GM21576 (cell line): ENCODE measurements at regions not wholly inside any gene's neighbourhood (a gene's known extent, or its start where the extent isn't known, plus 50 kb on each side); places are given as distances from the start of the nearest gene placed in this dataset.

Experiments used
- ATAC-seq: cut with Tn5 transposase; IDR thresholded peaks from one replicate; pipeline ENCODE4 v1.9.1; 2021; ENCODE audit warnings: mild to moderate bottlenecking, moderate library complexity; ENCODE audit not compliant: unreplicated experiment

DNA sequence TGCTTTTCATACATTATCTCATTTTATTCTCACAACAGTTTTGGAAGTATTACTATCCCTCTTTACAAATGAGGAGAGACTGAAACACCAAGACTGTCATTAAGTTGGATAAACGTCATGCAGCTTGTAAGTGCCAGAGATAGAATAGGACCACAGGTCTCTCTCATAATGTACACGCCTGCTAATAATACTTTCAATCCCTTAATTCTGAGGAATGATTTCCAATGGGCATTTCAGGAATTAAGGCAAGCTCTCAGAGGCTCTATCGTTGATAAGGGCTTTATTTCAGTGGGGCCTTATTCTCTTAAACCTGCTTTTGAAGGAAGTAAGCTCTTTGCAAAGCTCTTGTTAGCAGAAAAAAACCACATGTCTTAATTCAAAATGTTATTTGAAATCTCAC lies 229.1 kb downstream of the NFKBIZ start:
- ATAC-seq = no peak

DNA sequence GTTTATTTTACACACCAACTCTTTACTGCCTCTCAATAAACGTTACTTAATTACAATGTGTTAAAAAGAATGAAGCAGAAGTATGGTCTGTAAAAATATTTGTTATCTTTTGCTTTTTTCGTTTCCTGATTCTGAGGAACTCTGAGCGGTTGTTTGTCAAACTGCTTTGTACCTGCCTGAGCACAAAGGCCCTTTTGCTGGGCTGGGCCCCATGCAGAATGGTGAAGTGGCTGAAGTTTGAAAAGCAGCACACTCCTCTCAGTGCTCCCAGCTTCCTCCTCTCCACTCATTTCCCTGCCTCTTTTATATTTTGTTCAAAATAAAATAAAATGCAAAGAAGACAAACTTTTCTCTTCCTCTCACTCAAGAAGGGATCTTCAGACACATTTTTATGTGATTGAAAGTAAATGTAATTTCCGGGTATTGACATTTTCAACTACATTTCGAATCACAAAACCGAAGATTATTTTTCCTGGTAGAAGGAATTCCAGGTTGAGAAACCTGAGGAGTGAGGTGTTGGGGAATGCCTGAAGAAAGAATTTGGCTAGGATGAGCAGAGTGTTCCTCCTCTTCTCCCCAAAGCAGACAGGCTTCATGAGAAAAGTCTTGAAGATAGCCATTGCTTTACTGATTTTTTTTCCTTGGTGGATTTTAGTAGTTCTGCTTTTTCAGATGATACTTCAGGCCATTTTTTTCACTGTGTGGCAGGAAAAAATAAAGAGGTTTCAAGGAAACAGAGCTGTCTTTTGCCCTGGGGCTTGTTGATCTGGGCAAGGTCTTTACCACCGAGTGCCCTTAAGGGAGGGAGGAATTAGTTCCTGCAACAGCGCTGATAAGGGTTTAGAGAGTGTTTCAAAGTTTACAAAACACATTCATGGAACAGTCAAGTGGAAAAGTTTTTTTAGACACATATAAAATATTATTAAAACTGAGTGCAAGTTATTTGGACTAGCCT lies 229.8 kb downstream of the NFKBIZ start:
- no peak for ATAC-seq

DNA sequence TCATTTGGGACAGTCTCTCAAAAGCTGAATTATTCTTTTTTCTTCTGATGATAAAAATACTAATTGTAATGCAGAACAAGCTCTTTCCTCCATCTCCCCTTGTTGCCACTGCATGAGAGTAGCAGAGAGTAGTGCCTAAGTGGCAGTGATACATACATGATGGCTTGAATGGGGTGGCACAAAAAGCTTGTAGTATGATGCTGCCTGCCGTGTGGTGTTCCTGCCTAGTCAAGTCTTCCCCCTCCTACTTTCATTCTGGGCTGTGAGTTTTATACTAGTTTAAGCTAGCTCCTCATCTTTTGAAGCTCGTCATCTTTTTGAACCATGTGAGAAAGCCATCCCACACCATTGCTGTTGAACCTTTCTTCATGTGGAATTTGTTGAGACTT lies 230.5 kb downstream of the NFKBIZ start:
- no peak for ATAC-seq

- ATAC-seq = no peak
Observed at GRCh38 chr3:102081572-102082289, 232.4 kb downstream of the NFKBIZ start.

GRCh38 chr3:102083473-102083872 lies 234.2 kb downstream of the NFKBIZ start:
- no peak for ATAC-seq

DNA sequence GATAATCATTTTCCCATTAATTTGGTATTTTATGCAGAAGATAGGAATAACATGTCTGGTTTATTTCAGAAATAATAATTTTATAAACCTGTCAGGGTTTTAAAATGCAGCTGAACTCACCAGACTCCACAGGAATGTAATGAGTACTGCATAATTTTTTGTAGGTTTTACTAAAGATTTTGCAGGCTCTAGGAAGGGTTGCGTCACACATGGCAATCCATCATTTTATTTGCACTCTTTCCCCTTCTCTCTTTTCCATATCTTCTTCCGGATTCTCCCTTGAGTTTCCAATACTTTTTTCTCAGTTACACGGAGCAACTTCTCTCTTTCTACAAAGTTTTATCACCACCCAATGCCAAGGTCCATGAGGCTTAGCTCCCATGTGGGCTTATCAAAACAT lies 234.7 kb downstream of the NFKBIZ start:
- ATAC-seq = no peak

GRCh38 chr3:102084704-102085103 lies 235.4 kb downstream of the NFKBIZ start:
- ATAC-seq = no peak

DNA sequence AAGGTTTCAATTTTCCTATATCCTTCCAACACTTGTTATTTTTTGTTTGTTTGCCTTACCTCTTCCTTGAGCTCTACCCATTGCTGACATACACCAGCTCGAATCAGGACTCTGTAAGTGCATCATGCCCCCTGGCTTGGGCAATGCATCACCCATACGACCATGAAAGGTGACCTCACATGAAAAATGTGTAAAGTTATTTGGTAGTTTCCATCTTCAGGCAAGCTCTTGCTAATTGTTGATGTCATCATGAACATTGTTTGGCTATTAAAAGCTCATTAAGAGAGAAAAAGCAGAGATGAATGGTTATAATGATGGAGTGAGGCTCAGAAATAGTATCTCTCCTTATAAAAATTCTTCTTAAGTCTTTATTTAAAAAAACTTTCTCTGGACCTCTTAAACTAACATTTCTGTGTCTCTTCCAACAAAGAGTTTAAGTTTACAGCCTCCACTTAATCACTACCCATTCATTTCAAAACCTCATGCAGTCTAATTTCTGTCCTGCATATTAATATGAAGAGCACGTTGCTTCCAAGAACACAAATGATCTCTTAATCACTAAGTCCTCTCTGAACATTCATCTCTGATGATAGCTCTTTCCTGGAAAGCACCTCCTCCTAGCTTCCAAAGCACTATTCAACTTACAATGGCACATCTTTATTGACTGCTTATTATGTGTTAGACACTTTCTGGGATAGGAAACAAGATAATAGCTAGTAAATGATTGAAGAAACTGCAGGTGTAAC lies 236.3 kb downstream of the NFKBIZ start:
- ATAC-seq = no peak

DNA sequence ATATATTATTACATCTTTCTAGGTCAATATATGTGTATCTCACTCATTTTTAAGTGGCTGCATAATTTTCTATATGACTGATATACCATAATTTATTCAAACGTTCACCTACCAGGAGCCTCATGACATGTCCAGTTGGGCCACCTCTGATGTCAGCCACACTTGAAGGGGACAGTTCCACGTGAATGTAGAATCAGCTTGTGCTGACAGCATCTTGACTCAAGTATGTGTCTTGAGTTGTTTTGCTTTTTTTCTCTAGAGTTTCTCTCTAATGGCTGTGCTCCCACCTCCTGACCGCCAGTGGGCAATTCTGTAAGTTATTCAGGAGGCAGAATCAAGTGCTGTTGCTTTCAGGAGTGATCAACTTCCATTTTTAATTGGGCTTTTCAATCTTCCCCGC lies 237.9 kb downstream of the NFKBIZ start:
- no peak for ATAC-seq

DNA sequence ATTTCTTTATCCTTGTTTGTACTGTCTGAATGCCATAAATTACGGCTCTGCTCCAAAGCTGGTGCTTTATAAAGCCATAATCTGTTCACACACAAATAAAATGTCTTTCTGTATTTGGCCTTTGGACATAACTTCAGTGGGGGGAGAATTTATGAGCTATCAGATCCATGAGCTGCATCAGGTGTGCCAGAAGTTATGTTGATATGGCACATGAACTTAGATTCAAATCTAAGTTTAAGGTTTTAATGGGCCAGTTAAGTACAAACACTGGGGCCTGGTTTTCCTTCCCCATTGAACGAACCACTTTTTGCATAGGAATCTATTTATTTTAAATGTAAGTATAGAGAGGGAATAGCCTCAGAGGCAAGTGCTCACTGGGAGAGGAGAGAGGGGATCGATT lies 239.9 kb downstream of the NFKBIZ start:
- ATAC-seq = no peak

DNA sequence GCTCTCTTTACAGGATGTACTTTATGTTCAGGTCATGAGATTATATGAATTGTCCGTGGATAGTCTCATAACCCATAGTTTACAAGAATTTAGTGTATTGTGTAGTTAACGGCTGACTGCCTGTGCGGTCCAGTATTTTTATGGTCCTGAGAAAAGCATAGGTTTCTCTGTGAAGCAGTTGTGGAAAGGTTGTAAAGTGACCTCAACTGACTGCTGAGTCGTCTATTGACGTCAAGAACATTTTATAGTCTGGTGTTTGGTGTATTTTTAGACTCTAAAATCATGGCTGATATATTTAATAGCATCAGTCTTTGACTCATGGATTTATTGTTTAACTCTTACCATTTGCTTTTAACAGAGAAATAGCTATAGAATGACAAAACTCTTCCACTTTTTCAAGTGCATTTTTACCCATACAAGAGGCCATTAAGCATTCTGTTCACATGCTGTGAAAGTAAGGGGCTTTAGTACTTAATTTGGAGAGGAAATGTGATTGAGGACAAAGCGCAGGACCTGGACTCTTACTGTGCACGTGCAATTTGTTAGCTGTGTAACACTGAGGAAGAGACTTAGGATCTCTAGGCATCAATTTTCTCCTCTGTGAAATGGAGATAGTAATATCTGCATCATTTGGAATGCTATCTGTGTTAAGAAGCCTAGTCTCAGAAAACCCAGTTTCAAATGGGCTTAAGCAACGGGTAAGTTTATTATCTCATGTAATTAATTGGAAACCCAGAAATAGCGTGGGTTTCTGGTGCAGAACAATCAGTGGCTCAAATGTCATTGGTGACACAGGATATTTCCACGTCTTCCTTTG lies 240.8 kb downstream of the NFKBIZ start:
- ATAC-seq = no peak

GRCh38 chr3:102090721-102091045 lies 241.4 kb downstream of the NFKBIZ start:
- no peak for ATAC-seq

- ATAC-seq = no peak
Observed at GRCh38 chr3:102091358-102091757, 242.0 kb downstream of the NFKBIZ start.

DNA sequence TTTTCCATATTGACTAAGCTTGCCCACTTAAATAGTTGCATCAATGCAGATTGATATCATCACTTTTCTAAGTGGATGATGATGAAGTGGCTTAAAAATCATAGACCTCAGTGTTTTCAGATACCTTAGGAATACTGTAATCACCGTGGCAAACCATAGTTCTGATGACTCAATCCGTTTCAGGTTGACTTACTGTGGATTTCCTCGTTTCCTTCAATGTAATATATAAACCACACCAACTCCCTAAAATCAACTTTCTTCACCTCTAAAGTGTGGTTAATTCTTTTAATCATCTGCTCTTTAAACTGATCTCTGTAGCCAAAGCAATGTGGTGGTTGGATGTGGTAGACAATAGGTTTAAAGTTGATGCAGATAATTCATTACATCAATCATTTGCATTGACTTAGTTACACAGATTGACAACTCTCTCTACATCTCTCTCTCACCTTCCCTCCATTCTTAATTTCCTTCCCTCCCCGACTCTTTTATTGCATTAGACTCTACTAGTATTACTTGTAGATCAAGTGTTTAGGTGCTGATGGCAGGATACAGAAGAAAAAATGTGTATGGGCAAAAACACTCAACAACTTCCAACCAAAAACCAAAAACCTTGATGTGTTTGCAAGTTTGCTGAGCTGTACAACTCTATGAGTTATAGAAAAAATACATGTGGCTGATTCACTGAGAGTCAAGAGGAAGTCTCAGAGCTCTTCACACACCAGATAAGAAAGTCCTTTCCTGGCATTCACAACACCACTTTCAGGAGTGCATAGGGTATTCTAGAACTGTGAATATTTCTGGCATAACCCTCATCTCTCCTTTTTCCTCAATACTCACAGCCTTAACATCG lies 243.5 kb downstream of the NFKBIZ start:
- ATAC-seq = no peak

DNA sequence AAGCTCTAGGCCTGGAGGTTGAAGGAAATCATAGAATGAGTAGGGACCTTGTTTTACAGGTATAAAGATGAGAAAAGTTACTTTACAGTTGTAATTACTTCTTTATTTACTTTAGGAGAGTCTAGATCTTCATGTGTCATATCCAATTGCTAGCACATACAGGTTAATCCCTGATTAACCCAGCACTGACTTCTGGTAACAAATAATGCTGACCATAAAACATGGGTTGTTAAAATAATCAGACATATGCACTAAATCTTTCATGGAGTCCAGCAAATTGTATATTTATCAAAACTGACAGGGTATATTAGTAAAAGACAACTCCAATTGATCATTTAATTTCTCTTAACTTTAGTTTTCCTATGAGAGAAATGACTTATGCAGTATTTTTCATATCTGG lies 245.2 kb downstream of the NFKBIZ start:
- ATAC-seq = no peak

DNA sequence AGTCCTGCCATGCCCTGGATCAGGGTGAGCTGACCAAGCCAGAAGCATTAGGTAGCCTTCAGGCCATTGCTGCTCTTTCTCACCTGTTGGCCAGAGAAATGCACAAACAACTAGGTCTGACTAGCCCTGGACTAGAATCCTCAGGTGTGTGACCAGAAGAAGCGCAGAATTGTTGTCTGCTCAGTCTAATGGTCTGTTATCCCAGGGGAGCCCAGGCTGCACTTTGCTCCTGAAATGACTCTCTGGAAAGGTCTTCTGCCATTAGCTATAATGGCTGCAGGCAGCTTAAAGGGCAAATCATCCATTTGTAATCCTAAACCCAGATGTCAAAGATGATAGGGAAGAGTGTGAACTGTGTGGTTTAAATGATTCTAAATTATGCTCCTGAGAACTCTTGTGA lies 246.1 kb downstream of the NFKBIZ start:
- no peak for ATAC-seq

DNA sequence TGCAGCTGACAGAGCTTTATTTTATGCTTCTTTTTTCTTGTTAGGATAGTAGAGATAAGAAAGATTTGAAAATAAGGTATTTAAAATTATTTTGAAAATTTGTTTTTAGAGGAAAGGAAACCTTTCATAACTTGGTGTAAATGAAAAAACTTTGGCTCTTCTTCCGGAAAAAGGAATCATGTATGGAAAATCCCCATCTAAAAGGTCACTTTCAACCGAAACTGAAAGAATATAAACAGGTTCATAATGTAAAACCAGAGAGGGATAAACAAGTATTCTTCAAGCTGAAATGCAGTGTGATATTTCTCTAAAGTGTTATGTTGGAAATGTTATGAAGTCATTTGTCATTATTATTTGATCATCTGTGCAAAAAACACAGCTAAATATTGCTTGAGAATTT lies 246.8 kb downstream of the NFKBIZ start:
- no peak for ATAC-seq

GRCh38 chr3:102098130-102098885 lies 249.0 kb downstream of the NFKBIZ start:
- no peak for ATAC-seq

- ATAC-seq = no peak
Observed at GRCh38 chr3:102099913-102100312, 250.6 kb downstream of the NFKBIZ start.
